ENCODE measurements at regions not wholly inside any gene's neighbourhood (a gene's known extent, or its start where the extent isn't known, plus 50 kb on each side); places are given as distances from the start of the nearest gene placed in this dataset.

GRCh38 chr10:123560301-123561140, 105.6 kb upstream of the GPR26 start:
- TF ChIP-seq CTCF (IDR thresholded peaks at IDR 0.05; ENCODE audit: low read depth, low read length, missing control alignments) = no peak
- no peak for DNase-seq (ENCODE audit: extremely low read depth, low read depth)

GRCh38 chr10:123561141-123561440, 105.1 kb upstream of the GPR26 start:
- no peak for TF ChIP-seq CTCF (IDR thresholded peaks at IDR 0.05; ENCODE audit: low read depth, low read length, missing control alignments)
- no peak for DNase-seq (ENCODE audit: extremely low read depth, low read depth)
- H3K4me3 ChIP-seq (replicated peaks; ENCODE audit: low read depth, low read length) = no peak overlapping the region

More at GRCh38 chr10:123560301-123561140, 105.6 kb upstream of the GPR26 start:
- no peak overlapping the region for H3K4me3 ChIP-seq (replicated peaks; ENCODE audit: low read depth, low read length)

GRCh38 chr10:123562387-123562786, 103.8 kb upstream of the GPR26 start:
- no peak for DNase-seq (ENCODE audit: extremely low read depth, low read depth)
- no peak for TF ChIP-seq CTCF (IDR thresholded peaks at IDR 0.05; ENCODE audit: low read depth, low read length, missing control alignments)
- H3K4me3 ChIP-seq (replicated peaks; ENCODE audit: low read depth, low read length) = no peak overlapping the region

- no peak overlapping the region for H3K4me3 ChIP-seq (replicated peaks; ENCODE audit: low read depth, low read length)
- no peak for TF ChIP-seq CTCF (IDR thresholded peaks at IDR 0.05; ENCODE audit: low read depth, low read length, missing control alignments)
- no peak for DNase-seq (ENCODE audit: extremely low read depth, low read depth)
Observed at GRCh38 chr10:123562811-123563580, 103.2 kb upstream of the GPR26 start.

GRCh38 chr10:123563581-123563855, 102.6 kb upstream of the GPR26 start:
- DNase-seq (ENCODE audit: extremely low read depth, low read depth) = no peak
- no peak for TF ChIP-seq CTCF (IDR thresholded peaks at IDR 0.05; ENCODE audit: low read depth, low read length, missing control alignments)
- no peak overlapping the region for H3K4me3 ChIP-seq (replicated peaks; ENCODE audit: low read depth, low read length)

- H3K4me3 ChIP-seq (replicated peaks; ENCODE audit: low read depth, low read length) = no peak overlapping the region
- no peak for TF ChIP-seq CTCF (IDR thresholded peaks at IDR 0.05; ENCODE audit: low read depth, low read length, missing control alignments)
- no peak for DNase-seq (ENCODE audit: extremely low read depth, low read depth)
Observed at GRCh38 chr10:123563994-123564393, 102.2 kb upstream of the GPR26 start.

Data from HFF-Myc (cell line).